ENCODE measurements at regions not wholly inside any gene's neighbourhood (a gene's known extent, or its start where the extent isn't known, plus 50 kb on each side); places are given as distances from the start of the nearest gene placed in this dataset.

- no peak for TF ChIP-seq CTCF (conservative IDR thresholded peaks at IDR 0.05)
- no peak overlapping the region for H3K27ac ChIP-seq
Measured at GRCh38 chr11:43580735-43581369, 99.7 kb upstream of the HSD17B12 start.

DNA sequence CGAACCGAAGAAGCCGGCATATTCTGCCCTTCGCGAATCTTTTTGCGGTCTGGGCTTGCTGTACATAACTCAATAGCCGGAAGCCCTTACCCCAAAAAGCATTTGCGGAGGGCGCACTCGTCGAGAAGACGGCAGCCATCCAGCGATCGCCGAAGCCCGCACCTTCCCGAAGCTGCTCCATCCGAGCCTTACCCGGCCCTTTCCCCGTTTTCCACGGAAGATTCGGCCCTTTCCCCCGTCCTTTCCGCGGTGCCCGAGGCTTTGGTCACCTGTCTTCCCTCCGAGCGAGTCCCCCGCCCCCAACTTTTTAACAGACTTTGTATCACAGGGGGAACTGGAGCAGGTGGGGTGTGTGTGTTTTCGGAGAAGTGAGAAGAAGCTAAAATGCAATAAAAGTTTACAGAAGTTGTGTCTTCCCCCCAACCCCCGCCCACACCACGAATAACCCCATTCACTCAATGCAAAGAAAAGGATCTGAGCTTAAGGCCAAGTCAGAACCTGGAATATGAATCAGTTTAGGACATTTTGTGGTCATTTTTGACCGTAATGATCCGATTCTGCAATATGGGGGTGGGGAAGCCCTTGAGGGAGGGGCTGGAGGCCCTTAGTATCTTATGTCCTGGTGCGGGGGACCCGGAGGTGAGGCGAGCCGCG, 99.0 kb upstream of the HSD17B12 start:
- no peak overlapping the region for H3K27ac ChIP-seq
- no peak for TF ChIP-seq CTCF (conservative IDR thresholded peaks at IDR 0.05)

DNA sequence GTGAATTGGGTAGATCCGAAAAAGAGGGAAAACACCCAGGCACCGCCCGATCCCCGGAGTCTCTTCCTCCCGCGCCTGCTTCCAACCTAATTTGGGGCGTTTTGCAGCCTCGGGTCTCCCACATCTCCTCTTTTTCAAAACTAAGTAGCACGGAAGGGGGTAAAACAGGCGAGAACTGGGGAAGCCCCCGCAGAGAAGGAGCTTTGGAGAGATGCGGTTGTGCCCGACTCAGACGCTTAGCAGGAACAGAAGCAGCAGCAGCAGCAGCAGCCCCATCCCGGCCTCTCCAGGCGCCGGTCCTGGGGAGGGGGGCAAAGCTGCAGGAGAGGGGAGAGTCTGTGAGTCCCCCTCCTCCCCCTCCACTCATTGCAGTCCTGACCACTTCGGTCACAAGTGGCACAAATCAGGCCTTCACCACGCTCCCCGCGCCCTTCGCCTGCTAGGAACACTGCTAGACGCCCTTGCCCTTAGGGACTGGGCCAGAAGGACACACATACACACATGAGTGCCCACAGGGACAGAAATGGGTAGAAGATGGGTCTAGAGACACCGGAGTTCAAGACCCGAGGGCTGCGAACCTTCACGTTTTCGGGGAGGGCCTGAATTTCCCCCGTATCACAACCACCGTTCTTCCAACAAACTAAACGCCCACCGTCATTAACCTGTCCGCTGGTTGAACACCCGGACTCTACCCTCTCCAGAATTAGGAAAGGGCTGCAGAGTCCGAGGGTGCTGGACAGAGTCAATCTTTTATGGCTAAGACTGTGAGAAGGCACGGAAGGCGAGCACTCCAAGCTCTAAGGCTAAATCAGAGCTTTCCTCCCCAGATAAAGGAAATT, 98.3 kb upstream of the HSD17B12 start:
- no peak for TF ChIP-seq CTCF (conservative IDR thresholded peaks at IDR 0.05)
- H3K27ac ChIP-seq = no peak overlapping the region

DNA sequence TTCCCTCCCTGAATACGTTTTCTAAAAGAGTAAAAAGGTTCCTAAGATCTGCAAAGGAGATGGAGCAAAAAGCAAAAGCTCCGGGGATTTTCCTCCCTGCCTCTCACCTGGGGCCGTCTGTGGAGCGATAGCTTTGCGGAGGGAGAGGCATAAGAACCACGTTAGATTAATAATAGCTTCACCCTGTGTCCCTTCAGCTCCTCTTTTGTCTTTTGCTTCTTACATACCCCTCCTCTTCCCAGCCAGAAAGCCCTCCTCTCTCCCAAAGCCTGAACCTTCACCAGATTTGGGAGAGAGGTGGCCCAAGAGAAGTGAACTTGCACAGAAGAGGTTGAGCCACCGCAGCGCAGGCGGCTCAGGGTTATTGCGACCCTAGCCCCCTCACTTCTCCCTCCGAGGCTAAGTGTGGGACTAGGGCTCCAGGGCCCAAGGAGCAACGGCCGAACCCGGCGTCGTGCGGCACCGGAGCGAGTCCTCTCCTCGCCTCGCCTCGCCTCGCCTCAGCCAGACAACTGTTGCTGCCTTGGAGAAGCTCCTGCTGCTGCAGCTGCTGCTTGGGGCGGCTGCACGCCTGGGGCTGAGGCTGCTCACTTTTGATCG, 97.6 kb upstream of the HSD17B12 start:
- no peak for TF ChIP-seq CTCF (conservative IDR thresholded peaks at IDR 0.05)
- H3K27ac ChIP-seq = no peak overlapping the region

GRCh38 chr11:43583548-43583947, 97.0 kb upstream of the HSD17B12 start:
- H3K27ac ChIP-seq = no peak overlapping the region

DNA sequence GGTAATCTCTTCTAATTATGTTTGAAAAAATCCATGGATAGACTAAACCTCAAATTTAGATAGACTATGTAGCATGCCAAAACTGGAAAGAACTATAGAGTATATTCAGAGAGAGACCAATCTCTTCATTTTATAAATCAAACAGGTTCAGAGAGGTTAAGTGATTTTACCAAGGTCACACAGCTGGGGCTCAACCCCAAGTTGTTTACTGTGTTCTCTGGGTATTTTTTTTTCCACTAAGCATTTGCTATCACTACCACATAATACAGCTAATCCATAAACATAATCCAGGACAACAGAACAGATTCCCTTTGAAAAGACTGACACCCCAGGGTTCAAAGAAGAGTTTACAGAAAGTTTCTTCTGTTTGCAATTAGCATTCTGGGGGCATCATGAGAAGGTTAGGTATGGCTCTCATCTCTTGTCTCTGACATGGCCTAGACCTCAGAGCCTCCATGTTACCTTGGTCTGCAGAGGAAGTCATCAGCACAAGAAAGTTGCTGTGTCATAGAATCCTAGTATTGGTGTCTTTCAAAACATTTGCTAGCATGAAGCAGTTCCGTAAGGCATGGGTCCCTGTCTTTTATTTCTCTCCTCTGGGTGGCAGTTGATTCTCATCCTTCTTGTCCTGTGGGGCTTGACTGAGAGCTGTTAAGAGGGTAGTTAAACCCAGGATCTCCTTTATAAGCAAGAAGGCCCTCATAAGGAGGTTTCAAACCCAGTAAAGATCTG, 94.5 kb upstream of the HSD17B12 start:
- no peak overlapping the region for H3K27ac ChIP-seq
- no peak for TF ChIP-seq CTCF (conservative IDR thresholded peaks at IDR 0.05)

More at GRCh38 chr11:43583548-43583947, 97.0 kb upstream of the HSD17B12 start:
- TF ChIP-seq CTCF (conservative IDR thresholded peaks at IDR 0.05) = no peak
